ENCODE measurements at regions not wholly inside any gene's neighbourhood (a gene's known extent, or its start where the extent isn't known, plus 50 kb on each side); places are given as distances from the start of the nearest gene placed in this dataset.

GRCh38 chr14:76924371-76925096 lies 98.3 kb downstream of the LRRC74A start:
- DNase-seq: no peak

- no peak for DNase-seq
These were observed 97.5 kb downstream of the LRRC74A start for GRCh38 chr14:76923431-76924370.

- no peak for DNase-seq
These were observed 96.4 kb downstream of the LRRC74A start for GRCh38 chr14:76922584-76922983.

- no peak for DNase-seq
These were observed 95.9 kb downstream of the LRRC74A start for GRCh38 chr14:76922092-76922491.

- no peak for DNase-seq
These were observed 94.8 kb downstream of the LRRC74A start for GRCh38 chr14:76921088-76921399.

GRCh38 chr14:76920331-76921087 lies 94.3 kb downstream of the LRRC74A start:
- DNase-seq: no peak

GRCh38 chr14:76919431-76920330 lies 93.5 kb downstream of the LRRC74A start:
- no peak for DNase-seq
